Brain microvascular endothelial cell (primary cell): ENCODE measurements at regions not wholly inside any gene's neighbourhood (a gene's known extent, or its start where the extent isn't known, plus 50 kb on each side); places are given as distances from the start of the nearest gene placed in this dataset.

Experiments used
- DNase-seq: peaks from one replicate; pipeline ENCODE4 v3.0.0-alpha.2; 2020
- H3K27ac ChIP-seq: fragments of 250-450 bp; sonication (Bioruptor Pico); 2 replicates; pipeline ENCODE4 v1.5.1; 2020; ENCODE audit warnings: mild to moderate bottlenecking, moderate library complexity
- H3K27me3 ChIP-seq: fragments of 250-450 bp; sonication (Bioruptor Pico); replicated peaks from 2 replicates; pipeline ENCODE4 v1.5.1; 2020; ENCODE audit warnings: mild to moderate bottlenecking
- H3K36me3 ChIP-seq: fragments of 250-450 bp; sonication (Bioruptor Pico); replicated peaks from 2 replicates; pipeline ENCODE4 v1.5.1; 2020; ENCODE audit warnings: mild to moderate bottlenecking
- H3K4me3 ChIP-seq: 2 replicates; pipeline ENCODE4 v1.5.1; 2011; ENCODE audit warnings: low read depth, mild to moderate bottlenecking, control low read depth, low read length, moderate library complexity
- CTCF ChIP-seq: IDR thresholded peaks from 2 replicates; pipeline ENCODE4 v1.5.1; 2011; ENCODE audit warnings: low read depth, mild to moderate bottlenecking, moderate library complexity, low read length, control low read depth, inconsistent platforms; ENCODE audit errors: missing control alignments
- in situ Hi-C: cut with HindIII; loops from 2 replicates; pipeline ENCODE4 v1.10.0; 2017; ENCODE audit warnings: low sequenced_read_pairs, low pct_ligation_motif_present

DNA sequence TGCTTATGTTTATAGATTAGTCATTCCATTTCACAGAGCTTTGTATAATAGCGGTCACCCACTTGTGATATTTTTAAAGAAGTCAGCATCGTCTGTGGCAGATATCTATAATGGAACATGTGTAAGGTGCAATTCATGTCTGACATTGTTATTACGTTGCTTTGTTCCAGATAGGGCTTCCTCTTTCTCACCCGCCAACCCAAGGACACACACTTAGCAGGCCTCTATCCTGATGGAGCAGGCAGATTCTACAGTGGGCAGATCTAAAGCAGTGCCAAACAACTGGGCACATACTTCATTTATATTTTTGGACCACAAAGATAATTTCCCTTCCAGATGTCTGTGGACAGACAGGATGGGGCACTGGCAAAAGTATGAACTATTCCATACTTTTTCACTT lies 573.1 kb downstream of the TDRD15 start:
- TF ChIP-seq CTCF: no peak
- Histone ChIP-seq H3K36me3 (no peaks in the 10 kb centered on the region), H3K4me3 (no peak overlapping the region), H3K27ac (no peak overlapping the region), H3K27me3 (no peaks in the 10 kb centered on the region)
- in situ Hi-C loops: no loop called here
- no peak for DNase-seq

DNA sequence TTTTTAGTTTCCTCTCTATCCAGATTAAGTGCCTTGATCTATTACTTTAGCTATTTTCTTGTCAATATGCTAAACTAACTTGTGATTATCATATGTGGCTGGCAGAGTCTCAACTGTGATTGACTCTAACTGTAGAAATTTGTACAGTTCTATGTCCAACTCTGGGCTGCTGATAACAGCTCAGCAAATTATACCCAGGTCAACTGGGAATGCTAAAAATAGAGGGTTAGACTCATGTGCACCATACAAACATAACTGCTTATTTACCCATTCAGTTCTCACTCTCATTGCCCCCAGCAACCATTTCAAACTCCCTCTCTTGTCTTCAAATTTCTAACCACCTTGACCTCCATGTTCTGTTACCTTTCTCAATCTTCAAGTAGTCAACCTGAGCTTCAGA lies 576.9 kb downstream of the TDRD15 start:
- DNase-seq: no peak
- no peaks in the 10 kb centered on the region for H3K27me3 ChIP-seq
- H3K36me3 ChIP-seq: no peaks in the 10 kb centered on the region
- no peak overlapping the region for H3K27ac ChIP-seq
- TF ChIP-seq CTCF: no peak
- H3K4me3 ChIP-seq: no peak overlapping the region
- in situ Hi-C loops: no loop called here

GRCh38 chr2:21710031-21710430 lies 586.3 kb downstream of the TDRD15 start:
- no peak overlapping the region for H3K4me3 ChIP-seq
- TF ChIP-seq CTCF: no peak
- H3K36me3 ChIP-seq: no peaks in the 10 kb centered on the region
- in situ Hi-C loops: no loop called here
- no peak for DNase-seq
- no peak overlapping the region for H3K27ac ChIP-seq
- H3K27me3 ChIP-seq: no peaks in the 10 kb centered on the region

DNA sequence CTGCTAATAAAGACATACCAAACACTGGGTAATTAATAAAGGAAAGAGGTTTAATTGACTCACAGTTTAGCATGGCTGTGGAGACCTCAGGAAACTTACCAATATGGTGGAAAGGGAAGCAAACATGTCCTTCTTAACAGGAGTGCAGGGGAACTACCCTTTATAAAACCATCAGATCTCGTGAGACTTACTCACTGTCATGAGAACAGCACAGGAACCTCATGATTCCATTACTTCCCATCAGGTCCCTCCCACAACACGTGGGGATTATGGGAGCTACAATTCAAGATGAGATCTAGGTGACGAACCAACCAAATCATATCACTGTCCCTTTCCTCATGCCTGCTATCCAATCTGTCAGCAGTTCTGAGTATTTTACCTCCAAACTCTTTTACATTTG lies 586.7 kb downstream of the TDRD15 start:
- Histone ChIP-seq H3K27me3 (no peaks in the 10 kb centered on the region), H3K4me3 (no peak overlapping the region), H3K27ac (no peak overlapping the region), H3K36me3 (no peaks in the 10 kb centered on the region)
- TF ChIP-seq CTCF: no peak
- DNase-seq: no peak
- in situ Hi-C loops: no loop called here

- Histone ChIP-seq H3K27ac (no peak overlapping the region), H3K27me3 (no peaks in the 10 kb centered on the region), H3K36me3 (no peaks in the 10 kb centered on the region), H3K4me3 (no peak overlapping the region)
- TF ChIP-seq CTCF: no peak
- no peak for DNase-seq
- in situ Hi-C loops: no loop called here
Measured at GRCh38 chr2:21715887-21716286, 592.1 kb downstream of the TDRD15 start.

DNA sequence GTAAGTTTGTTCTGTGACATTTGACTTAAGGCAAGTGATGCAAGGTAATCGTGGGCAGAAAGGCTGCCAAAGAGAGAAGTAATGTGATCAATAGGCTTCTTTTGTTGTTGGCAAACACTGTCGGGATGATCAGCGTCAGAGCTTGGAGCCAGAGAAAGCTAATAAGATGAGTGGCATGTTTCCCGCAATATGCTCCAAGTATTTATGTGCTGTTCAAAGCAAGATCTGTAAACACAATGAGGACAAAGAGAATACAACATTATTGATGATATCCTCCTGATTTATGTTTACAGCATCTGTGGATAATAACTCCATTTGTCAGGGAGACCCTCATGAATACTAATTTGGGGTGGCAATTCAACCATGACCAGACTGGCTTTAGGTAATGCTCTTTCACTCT lies 603.3 kb downstream of the TDRD15 start:
- in situ Hi-C loops: no loop called here
- no peak overlapping the region for H3K27ac ChIP-seq
- no peaks in the 10 kb centered on the region for H3K36me3 ChIP-seq
- no peaks in the 10 kb centered on the region for H3K27me3 ChIP-seq
- TF ChIP-seq CTCF: no peak
- DNase-seq: no peak
- H3K4me3 ChIP-seq: no peak overlapping the region
